ENCODE measurements at regions not wholly inside any gene's neighbourhood (a gene's known extent, or its start where the extent isn't known, plus 50 kb on each side); places are given as distances from the start of the nearest gene placed in this dataset.

DNA sequence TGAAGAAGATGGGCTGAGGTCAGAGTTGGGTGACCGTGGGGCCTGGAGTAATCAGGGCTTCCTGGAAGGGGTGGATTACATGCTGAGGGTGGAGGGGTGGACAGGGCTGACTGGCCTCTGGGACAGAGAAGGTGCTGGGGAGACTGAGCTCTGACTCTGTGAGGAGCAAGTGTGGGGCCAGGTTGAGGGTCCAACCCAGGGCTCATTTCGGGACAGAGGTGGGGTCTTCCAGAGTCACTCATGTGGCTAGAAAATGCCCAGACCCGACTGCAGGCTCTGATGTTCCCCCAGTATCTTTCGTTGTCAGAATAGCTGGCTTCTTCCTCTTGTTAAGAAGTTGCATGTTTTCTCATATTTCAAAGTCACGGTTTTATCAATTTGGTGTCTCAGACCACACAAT, 311.8 kb downstream of the PTPRU start:
- DNase-seq: no peak

DNA sequence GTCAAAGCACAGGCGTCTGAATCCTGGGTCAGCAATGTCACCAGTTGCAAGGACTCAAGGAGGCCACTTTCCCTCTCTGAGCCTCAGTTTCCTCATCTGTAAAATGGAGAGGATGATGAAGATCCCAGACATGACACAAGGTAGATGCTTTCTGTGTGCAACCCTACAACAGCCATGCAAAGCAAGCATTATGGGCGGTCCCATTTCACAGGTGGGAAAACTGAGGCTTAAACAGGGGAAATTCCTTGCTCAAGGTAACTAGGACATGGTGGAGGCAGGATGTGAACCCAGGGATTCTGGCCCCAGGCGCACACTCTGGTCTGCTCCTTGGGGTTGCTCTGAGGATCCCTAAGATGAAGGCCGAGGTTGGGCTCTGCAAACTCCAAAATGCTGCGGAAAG, 311.0 kb downstream of the PTPRU start:
- no peak for DNase-seq

DNA sequence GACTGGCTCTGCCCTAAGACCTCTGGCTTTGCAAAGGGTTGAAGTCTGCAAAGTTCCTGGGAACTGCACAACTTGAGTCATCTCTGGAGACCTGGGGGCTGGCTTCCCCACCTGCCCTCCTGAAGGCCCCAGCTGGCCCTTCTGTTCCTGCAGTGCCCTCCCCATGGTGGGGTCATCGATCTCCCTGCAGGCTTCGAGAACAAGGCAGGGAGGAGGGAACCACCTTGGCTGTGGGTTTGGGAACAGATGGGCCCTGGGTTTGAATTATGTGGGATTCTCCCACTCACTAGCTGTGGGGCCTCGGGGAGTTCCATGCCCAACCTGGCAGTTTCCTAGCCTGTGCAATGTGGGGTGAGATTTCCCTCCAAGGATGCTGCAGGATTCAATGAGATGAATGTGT, 310.2 kb downstream of the PTPRU start:
- no peak for DNase-seq

DNA sequence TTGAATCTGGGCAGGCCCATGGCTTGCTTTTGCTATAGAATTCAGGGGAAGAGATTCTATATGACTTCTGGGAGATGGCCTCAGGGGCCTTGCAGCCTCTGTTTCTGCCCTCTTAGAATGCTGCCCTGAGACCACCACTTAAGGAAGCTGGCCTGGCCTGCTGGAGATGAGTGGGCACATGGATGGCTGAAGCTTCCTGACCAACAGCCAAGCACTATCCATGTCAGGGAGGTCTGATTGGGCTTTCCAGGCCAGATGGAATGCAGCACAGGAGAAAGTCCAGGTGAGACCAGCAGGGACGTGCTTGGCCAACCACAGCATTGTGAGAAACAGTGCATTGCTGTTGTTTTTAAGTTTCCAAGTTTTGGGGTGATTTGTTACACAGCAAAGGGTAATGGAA, 308.1 kb downstream of the PTPRU start:
- DNase-seq: no peak

DNA sequence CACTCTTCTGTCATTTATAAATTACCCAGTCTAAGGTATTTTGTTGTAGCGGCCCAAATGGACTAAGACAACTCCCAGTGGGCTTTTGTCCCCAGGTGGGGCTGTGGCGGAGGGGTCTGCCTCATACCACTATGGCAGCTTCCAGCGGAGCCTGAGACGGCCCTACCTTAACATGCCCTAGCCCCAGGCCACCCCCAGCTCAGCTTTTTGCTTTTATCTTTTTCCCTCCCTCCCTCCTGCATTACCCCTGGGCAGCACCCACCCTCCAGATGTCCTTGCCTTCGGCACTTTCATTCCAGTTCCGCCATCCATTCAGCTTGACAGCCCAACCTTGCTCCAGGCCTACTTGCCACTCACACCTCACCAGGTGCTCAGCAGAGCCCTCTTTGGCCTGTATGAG, 307.3 kb downstream of the PTPRU start:
- DNase-seq: no peak

DNA sequence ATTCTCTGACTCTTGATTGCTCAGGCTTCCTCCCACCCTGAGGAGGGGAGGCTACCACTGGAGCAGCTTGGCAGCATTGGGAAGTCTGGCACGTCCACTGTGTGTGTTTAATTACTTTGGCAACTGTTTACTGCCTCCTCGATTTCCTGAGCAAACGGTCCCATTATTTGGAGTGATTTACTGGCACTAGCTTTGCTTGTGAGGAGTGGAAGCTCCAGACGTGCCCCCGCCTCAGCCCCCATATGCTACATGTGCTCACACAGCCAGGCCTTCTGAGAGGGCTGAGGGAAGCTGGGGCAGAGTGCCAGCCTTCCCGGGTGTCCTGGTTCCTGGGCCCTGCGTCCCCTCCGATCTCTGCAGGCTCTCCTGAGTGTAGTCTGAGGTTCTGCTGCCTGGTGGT, 306.2 kb downstream of the PTPRU start:
- DNase-seq: peak; percentile 82

DNA sequence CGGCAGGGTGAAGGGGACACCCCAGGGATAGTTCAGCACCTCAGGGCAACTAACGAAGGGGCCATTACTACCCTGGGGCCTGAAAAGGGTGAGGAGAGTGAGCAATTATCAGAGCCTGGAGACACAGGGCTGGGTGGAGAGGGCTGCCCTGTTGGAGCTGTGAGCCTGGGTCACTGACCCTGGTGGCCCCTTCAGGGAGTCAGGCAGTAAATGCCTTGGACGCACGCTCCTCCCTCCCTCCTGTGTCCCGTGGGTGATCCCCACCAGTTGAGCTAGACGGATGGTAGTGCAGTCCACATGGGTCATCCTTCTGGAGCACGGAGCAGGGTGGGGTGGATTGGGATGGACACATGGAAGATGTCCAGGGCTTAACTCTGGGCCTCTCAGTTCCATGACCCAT, 305.3 kb downstream of the PTPRU start:
- DNase-seq: no peak

DNA sequence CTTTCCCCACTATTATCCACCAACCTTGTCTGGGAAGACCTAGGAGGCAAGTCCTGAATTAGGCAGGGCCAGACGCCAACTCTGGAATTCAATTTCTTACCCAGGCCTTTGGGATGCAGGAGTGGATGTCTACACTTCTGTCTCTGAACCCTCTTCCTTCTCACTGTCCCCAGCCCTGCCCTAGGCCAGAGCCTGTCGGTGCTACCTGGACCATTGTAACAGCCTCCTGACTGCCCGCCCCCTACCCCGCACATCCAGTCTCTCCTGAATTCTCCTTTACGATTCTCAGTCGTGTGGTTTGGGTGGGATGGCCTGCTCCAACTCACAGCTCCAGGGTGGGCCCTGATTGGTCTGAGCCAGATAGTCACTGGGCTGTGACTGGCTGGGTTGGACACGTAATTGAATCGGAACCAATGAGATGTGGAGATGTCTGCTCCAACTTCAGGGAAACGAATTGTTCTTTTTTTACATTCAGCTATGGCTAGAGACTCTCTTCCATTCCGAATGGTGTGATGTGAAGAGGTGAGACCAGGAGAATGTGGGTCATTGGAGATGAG, 304.6 kb downstream of the PTPRU start:
- DNase-seq: no peak

DNA sequence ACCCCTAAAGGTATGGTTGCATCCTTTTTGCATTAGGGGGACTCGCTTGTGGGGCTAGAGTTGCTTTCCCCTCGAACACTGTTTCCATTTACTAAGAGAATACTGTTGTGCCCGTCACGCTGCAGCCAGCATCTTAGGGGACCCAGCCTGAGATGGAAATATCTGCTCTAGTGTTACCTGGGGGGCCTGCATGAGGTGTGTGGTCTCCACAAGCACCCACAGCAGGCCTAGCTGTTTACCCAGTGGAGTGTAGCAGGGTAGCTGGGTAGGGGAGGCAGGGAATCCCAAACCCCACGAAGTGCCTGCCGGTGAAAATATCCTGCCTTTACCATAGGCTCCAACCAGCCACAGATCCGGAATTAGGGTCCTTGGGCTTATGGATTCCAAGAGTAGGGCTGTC, 303.6 kb downstream of the PTPRU start:
- no peak for DNase-seq

DNA sequence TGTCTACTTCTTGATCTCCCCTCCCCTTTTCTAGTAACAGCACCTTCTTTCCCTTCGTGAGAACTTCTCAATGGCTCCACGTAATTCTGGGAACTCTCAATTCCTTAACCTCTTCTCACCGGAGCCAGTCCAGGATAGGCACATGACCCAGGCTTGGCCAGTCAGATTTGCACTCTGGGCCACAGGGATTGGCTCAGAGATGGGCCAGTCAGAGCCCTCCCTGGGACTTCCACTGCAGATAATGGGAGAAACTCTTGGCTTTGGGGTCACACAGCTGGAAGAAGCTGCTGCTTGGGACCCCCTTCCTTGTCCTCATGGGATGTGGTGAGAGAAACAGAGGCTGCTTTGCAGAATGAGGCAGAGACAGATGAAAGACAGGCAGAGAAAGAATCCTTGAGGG, 302.3 kb downstream of the PTPRU start:
- no peak for DNase-seq

DNA sequence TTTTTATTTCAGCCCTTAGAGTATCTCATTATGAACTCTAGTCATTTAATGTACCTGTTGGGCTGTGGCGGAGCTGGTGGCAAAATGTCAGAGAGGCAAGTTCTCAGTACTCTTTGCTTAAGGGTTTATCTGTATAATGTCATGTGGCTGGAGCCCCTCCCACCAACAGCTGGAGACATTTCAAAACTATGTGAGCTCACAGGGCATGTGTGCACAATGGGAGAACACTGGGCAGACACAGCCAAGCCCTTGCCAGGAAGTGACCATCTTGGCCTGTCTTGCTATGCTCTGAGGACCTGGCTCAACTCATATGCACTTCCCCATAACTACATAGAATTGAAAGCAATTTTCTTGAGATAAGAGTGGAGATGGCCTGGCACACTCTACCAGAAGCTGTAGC, 296.4 kb downstream of the PTPRU start:
- DNase-seq: no peak

DNA sequence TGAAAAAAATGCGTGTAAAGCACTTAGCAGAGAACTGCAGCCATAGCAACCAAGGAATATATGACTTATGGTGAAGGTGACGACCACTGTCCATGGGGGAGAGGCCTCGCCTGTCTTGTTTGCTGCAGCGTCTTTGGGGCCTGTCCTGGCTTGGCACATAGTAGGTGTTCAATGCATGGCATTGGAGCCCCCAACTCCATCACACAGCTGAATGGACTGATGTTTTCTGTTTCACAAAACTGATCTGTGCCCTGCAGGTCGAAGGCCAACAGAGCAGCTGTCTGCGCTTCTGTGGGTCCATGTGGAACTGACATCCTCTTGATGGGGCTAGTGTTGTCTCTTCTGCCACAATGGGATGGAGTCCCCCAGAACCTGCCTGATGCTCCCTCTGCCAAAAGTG, 296.0 kb downstream of the PTPRU start:
- DNase-seq: no peak

DNA sequence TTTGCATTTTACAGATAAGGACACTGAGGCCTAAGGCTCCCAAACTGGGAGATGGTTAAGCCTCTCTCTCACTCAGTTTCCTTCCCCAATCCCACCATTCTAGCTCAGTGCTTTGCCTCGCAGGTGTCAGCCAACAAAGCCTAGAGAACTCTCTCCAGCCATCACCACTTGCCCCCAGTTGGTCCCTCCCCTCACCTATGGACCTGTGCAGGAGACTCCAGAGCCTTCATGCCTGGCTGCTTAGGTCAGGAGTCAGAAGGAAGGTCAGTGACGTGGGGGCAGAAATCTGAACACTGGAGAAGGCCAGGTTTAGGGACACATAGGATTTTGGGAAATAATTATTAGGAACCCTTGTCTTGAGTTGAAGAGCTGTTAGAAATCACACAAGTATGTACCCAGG, 295.3 kb downstream of the PTPRU start:
- no peak for DNase-seq

DNA sequence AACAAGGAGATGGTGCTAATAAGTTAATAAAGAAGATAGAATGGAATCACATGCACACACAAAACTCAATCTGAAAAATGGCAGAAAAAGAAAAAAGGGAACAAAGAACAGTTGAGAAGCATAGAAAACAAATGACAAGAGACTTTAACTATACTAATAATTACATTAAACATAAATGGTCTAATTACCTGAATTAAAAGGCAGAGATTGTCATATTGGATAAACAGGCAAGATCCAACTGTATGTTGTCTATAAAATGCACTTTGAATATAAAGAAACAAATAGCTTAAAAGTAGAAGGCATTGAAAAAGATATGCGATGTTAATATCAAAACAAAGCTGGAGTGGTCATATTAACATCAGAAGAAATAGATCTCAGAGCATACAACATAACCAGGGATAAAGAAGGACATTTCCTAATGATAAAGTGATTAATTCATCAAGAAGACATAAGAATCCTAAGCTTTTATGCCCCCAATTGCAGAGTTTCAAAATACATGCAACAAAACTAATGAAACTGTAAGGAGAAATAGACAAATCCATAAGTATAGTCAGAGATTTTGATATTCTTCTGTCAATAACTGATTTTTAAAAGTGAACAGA, 293.5 kb downstream of the PTPRU start:
- no peak for DNase-seq

DNA sequence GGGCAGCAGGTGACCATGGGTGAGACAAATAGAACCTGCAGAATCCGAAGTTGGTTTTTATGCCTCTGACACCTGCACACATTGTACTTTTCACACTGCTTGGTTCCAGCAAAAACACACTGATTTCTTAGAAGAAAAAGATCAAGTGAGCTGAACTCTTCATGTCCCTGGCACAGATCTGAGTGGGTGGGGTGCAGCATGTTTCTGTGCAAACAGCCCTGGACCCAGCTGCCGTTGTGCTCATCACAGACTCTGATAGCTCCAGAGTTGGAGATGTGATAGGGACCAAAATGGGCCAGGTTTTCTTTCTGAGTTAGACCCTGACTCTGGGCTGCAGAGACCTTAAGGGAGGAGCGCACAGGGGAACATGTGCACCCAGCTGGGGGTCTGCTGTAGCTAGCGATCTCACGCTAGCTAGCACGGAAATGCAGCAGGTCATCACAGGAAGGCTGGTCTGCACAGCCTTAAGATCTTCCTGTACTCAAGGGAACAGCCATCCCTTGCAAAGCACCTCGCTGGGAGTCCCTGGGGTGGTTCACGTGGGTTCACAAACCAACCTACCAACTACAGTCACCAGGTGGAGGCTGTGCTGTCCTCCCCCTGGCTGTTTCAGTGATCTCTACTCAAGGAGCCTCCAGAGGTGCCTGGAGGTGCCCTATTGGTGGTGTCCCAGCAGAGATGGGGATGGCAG, 291.1 kb downstream of the PTPRU start:
- no peak for DNase-seq

DNA sequence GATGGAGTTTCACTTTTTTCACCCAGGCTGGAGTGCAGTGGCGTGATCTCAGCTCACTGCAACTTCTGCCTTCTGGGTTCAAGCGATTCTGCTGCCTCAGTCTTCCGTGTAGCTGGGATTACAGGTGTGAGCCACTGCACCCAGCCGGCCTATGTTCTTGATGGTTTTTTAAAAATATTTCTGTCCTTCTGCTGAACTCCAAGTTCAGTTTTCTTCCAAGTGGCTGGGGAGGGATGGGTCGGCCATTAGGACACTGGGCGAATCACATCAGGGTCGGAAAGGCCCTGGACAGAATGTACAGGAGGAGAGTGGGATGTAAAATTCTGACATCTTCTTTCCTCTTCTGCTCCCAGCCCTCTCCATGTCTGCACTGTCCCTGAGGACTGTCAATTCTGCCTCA, 289.6 kb downstream of the PTPRU start:
- DNase-seq: no peak

DNA sequence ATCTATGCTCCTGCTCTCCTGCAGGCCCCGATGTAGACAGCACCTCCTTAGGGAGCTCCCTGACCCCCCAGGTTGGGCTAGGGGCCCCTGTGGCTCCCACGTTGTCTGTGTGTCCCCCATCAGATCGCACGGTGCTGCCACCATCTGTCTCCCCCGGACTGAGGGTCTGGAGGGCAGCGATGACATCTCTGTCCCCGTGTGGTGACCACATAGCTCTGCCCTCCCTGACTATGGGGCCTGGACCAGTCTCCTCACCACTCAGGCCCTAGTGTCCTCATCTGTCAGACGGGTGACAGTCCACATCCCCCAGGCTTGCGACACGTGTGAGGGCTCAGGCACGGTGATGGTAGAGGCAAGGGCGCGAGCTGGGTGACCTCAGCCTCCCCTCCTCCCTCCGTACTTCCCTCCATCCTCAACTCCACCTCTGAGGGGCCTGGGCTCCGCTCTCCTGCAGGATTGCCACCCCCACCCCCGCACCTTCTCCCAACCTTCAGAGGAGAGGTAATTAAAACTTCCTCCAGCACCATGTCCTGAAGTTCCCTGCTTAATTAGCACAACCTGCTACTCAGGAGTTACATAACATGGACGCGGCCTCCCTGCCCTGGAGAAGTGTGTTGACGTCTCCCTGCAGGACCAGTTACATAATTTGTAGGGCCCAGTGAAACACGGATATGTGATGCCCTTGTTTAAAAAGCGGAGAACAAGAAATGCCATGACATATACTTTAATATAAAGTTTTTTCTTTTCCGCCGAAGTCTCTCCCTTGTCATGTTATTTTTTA, 288.2 kb downstream of the PTPRU start:
- DNase-seq: no peak

DNA sequence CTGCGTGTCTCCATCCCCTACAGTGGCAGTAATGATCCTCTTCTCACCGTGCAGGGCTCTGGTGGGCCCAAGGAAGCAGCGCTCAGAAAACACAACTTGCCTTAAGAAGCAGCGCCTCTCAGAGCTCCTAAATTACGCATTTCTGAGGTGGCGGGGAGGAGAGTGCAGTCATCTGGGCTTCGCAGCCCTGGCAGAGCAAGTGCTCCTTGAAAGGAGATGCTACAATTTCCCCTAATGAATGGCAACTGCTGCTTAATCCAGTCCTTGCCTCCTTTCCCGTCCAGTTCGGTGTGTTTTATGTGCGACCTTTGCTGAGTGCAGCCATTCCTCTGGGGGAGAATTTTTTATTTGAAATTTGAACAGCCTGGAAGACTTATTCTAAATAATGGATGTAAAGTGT, 287.3 kb downstream of the PTPRU start:
- DNase-seq: no peak

DNA sequence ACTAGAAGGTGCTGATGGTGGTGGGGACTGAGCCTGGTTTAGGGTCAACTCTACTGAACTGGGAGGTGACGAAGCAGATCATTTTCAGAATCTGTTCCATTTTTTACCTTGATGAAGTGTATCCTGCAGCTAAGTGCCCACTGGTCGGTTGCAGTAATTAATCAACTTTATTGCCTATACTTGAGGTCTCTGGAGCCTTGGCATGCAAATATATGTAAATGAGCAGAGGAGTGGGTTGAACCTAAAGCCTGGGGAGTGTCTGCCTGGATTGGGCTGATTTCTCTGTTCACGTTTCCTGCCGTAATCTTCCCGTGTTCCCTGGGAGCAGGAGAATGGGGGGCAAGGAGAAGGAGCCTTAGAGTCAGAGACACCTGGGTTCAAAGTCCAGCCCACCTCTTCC, 286.8 kb downstream of the PTPRU start:
- no peak for DNase-seq

DNA sequence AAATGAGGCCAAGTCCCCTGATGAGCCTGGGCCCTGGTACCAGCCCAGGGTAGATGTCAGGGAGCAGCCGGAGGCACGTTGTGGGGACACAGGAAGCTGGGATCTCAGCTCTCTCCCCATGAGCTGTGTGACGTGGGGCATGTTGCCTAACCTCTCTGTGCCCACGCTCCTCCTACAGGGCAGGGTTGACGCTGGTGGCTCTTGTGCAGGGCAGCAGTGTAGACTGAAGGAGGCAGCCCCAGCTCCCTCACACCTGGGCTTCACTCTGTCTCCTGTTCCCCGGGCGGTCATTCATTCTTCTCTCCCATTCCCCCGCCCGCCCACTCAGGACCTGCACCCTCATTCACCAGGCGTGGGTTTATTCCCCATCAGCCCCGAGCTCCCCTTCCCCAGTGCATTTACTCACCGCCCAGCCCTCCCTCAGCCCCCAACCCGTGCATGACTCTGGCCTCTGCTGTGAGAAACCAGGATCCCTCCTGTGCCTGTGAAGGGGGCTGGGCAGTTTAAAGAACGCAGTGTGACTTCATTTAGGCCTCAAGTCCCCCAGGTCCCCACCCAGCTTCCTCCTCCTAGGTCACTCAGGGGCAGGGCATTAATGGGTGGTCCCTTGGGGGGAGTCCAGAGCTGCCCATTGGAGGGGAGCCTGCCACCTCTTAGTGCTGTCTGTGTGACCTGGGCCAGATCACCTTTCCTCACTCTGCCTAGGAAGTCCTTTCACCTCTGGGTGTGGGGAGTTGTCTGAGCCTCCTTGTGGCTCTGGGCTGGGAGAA, 285.7 kb downstream of the PTPRU start:
- no peak for DNase-seq

DNA sequence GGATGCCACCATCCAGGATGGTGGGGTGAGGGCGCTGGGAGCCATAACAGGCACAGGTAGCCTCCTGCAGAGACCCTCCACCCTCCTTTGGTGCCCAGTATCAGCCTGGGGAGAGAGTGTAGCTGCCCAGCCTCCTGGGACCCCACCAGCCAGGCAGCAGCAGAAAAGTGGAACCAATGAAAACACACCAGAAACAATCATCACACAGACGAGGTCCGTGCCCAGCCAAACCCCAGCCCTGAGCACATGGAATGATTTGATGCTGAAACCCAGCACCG, 285.1 kb downstream of the PTPRU start:
- no peak for DNase-seq

DNA sequence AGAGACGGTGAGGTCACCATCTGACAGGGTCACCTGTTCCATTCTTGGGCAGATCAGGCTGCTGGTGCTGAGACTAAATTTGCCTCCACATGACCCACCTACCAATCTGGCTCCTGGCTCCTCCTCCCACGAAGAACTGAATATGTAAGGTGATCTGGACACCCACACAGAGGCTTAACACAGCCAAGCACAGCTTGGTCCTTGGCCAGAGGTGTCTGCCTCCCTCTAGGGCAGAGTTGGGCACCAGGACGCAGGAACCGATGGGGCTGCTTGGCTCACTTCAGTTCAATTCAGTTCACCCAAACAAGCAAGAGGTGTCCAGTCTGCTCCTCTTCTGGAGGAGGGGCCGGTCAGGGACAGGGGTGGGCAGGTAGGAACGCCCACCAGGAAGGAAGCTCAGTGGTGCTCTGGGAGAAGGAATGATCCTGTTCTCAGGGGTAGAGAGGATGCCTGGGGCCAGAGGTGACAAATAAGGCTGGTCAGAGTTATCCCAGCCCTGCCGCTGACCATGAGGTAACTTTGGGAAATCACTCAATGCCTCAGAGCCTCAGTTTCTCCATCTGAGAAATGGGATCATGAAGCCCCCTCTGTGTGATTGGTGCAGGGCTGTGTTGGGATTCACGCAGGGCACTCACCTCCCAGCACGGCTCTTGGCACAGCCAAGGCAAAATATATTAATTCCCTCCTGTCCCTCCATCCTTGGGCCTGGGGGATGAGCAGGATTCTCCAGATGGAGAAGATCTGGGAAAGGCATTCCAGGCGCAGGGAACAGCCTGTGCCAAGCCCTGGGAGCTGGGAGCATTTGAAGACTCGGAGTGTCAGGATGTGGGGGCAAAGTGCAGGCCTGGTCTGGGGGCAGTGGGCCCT, 284.5 kb downstream of the PTPRU start:
- no peak for DNase-seq

DNA sequence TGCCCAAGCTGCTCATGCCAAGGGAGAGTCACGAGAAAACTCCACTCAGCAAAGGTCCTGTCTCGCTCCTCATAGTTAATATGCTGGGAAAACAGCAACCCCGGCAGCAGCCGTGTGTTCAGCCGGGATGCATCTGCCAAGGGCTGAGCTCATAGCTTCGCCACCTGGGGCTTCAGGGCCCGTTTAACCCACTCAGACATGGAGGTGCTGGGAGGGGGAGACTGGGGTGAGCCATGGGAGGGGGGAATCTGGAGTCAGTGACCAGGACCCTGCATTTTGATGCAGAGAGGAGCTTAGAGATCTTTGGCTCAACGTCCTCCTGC, 283.4 kb downstream of the PTPRU start:
- no peak for DNase-seq
